ENCODE measurements at regions not wholly inside any gene's neighbourhood (a gene's known extent, or its start where the extent isn't known, plus 50 kb on each side); places are given as distances from the start of the nearest gene placed in this dataset.

DNA sequence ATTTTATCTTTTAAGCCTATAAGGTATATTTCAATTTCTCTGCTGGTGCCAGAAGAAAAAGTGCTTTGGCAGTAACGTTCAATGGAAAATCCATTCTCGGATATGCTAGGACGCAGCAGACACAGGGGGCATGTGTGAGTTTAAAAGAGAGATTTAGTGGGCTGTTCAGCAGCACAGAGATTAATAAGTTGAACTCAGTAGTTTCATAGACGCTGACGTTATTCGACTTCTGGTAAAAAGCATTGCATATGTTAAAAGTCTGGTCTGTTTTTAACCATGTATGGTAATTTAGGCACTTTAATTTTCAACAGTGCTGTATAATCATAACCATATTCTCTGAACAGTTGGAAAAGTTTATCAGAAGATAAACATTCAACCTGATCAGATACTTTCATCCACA is 99.6 kb downstream of the ATP6V1G3 start:
- H3K27ac ChIP-seq = no peak overlapping the region
- TF ChIP-seq, protein P1, sequence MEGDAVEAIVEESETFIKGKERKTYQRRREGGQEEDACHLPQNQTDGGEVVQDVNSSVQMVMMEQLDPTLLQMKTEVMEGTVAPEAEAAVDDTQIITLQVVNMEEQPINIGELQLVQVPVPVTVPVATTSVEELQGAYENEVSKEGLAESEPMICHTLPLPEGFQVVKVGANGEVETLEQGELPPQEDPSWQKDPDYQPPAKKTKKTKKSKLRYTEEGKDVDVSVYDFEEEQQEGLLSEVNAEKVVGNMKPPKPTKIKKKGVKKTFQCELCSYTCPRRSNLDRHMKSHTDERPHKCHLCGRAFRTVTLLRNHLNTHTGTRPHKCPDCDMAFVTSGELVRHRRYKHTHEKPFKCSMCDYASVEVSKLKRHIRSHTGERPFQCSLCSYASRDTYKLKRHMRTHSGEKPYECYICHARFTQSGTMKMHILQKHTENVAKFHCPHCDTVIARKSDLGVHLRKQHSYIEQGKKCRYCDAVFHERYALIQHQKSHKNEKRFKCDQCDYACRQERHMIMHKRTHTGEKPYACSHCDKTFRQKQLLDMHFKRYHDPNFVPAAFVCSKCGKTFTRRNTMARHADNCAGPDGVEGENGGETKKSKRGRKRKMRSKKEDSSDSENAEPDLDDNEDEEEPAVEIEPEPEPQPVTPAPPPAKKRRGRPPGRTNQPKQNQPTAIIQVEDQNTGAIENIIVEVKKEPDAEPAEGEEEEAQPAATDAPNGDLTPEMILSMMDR (conservative IDR thresholded peaks at IDR 0.05) = no peak

DNA sequence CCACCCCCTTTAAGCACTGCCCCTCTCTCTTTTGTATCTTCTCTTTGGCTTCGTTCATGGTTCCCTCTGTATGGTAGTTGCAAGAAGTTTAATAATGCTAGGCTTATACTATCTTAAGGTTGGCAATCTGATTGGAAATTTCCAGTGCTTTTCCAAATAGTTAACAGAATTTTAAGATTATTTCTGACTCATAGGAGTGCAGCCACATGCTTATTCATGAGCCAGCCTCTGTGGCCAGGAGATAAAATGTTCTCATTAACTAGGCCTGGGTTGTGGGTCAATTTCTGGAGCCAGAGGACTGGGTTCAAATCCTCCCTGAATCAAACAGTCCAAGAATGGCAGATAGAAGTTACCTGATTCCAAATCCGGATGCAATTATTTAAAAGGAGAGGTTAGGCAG is 103.1 kb downstream of the ATP6V1G3 start:
- TF ChIP-seq, protein P1 (conservative IDR thresholded peaks at IDR 0.05) = no peak
- H3K27ac ChIP-seq = no peak overlapping the region

DNA sequence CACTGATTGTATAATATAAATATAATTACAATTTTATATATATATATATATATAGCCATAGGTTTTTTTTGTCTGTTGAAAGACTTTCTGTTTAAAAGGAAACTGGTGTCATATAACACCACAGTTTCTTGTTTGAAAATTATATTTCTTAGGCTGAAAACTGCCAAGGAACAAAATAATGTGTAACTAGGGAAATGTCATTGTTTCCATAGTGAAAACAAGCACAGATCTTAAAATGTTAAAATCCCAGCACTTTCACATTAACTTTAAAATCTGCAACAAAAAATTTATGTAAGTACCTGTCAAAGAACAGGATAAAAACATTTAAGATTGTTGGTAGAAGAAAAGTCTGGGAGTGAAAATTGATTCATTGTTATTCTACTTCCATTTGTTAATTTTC is 104.2 kb downstream of the ATP6V1G3 start:
- H3K27ac ChIP-seq = no peak overlapping the region
- TF ChIP-seq, protein P1 (conservative IDR thresholded peaks at IDR 0.05) = no peak

DNA sequence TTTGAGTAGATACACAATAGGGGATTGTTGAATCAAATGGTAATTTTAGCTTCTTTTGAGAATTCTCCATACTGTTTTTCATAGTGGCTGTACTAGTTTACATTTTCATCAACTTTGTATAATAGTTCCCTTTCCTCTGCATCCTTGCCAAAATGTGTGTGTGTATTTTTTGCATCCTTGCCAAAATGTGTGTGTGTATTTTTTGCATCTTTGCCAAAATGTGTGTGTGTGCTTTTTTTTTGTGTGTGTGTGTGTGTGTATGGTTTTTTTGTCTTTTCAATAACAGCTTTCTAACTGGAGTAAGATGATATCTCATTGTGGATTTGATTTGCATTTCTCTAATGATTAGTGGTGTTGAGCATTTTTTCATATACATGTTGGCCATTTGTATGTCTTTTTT is 105.4 kb downstream of the ATP6V1G3 start:
- H3K27ac ChIP-seq = no peak overlapping the region
- TF ChIP-seq, protein P1 (conservative IDR thresholded peaks at IDR 0.05) = no peak

DNA sequence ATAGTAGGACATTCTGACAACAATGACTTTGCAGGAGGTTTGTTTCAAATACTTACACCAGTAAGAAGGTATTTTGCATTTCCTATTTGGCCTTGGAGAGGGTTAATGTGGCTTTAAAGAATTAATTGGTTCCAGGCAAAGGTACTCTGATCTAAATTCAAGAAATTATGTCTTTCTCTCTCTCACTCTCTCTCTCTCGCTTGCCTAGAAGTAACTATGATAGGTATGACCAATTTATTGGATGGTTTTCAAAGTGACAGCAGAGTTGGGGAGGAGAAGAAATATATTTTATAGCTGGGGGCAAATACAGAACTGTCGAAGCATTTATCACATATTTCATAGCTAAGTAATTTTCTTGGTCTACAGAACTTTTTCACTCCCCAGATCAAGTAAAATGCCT is 116.0 kb downstream of the ATP6V1G3 start:
- TF ChIP-seq, protein P1 (conservative IDR thresholded peaks at IDR 0.05) = no peak
- no peak overlapping the region for H3K27ac ChIP-seq

DNA sequence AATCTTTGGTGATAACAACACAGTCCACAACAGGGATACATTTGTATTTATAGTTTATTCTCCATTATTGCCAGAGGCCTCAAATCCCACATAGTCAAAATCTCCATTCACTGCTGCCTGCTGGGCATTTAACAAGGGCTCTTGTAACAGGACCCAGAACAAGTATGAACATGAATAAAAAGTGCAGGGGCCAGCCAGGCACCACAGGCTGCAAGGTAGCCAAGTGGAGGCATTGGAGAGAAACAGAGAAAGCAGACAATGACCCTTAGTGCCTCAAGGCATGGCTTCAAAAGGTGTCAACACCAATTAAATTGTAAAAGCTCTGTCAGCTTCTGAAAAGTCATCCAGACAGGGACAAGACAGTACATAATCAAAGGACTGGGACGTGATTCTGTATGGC is 116.8 kb downstream of the ATP6V1G3 start:
- TF ChIP-seq, protein P1 (conservative IDR thresholded peaks at IDR 0.05) = no peak
- no peak overlapping the region for H3K27ac ChIP-seq

DNA sequence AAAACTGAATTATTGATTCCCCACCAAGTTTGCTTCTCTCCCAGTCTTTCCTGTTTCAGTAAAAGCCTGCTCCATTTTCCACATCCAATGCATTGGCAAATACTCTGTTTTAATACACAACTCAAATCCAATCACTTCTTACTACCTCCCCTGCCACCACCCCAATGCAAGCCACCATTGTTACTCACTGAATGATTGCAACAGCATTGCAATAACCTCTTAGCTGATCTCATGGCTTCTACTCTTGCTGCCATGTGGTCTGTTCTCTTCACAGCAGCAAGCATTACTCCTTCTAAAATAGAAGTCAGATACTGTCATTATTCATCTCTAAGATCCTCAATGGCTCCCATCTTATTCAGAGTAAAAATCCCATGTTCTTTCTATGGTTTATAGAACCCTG is 123.4 kb downstream of the ATP6V1G3 start:
- H3K27ac ChIP-seq = no peak overlapping the region
- TF ChIP-seq, protein P1 (conservative IDR thresholded peaks at IDR 0.05) = no peak

DNA sequence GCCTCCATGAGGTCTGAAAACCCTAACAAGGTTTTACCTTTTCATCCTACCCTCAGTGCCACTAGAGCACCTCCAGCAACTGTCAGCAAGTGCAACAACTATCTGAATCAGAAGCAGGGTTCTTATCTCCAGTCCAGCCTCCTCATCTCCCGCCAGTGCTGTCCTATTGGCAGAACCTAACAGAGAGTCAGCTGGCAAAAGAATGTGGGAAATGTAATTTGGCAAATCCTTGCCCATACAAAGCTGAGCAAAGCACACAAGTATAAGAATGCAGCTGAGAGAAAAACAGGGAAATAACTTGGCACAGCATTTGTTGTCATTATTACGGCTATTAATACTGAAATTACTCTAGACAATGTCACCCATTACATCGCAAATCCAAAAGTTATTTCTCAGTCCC is 124.2 kb downstream of the ATP6V1G3 start:
- TF ChIP-seq, protein P1 (conservative IDR thresholded peaks at IDR 0.05) = no peak

More for the DNA sequence above, 124.2 kb downstream of the ATP6V1G3 start:
- H3K27ac ChIP-seq = no peak overlapping the region

Measured in VCaP (cell line).